ENCODE measurements at regions not wholly inside any gene's neighbourhood (a gene's known extent, or its start where the extent isn't known, plus 50 kb on each side); places are given as distances from the start of the nearest gene placed in this dataset.
"Not testable (repeated sequence)": the region's sequence is repeated elsewhere in the genome, so short reads cannot be mapped to it uniquely, and the experiment has no call there.

DNA sequence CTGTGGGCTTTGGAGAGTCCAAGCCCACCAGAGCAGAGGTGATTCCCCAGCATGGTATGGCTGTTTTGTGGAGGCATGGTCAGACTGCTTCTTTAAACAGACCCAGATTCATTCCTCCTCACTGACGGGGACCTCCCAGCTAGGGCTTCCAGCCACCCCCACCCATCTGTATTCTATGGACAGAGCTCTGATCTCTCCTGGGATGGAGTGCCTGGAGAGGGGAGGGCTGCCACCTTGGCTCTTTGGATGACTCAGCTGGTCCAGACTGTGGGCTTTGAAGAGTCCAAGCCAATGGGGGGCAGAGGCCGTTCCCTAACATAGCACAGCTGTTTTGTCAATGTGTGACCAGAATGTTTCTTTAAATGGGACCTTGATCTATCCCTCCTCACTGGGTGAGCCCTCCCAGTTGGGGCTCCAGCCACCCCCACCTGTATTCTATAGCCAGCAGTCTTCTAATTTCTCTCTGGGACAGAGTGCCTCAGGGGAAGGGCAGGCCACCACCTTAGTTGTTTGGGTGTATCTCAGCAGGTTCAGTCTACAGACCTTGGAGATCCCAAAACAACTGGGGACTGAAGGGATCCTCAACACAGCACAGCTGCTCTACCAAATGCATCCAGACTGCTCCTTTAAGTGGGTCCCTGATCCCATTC, 122.0 kb upstream of the OSTN start:
- no peak for DNase-seq

DNA sequence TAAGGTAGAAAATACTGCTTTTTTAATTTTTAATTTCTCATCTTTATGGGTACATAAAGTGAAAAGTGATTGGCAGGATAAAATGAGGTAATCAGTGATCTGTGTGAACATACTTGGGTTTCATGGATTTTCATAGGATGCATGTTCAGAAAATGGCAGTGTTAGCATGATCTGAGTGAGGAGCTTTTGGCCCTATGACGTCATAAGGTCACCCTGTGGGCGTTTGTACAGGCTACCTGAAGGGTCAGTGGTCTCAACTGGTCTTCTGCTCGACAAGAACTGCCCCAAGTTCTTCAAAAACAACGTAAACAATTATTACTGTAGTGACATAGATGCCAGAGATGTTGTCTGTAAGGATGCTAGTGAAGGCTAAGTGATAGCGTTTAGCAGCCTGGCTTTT, 124.5 kb upstream of the OSTN start:
- DNase-seq, result no peak

DNA sequence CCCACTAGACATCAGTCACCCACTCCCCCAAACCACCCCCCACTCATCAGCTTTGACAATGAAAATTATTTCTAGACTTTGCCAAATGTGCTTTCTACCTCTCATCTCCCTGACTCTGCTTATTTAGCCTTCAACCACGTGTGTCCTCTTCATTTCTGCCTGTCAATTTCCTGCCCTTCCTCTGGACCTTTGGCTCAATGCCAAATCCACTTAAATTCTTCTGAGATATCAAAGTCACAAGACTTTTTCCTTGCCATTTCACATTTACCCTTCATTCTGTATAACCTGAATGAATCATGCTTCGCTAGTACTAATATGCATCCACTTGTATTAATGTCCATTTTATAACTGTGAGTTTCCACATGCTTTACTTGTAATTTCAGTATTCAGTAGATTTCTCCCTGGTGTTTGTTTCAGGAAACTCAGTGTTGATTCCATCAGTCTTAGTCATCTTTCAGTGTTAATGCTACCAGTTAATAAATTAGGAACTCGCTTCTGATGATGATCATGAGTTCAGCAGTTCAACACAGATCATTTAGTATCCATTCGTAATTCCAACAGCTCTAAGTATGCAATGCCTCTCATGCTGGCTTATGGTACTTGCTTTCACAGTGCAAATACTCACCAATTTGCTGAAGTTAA, 128.2 kb upstream of the OSTN start:
- DNase-seq, result no peak

DNA sequence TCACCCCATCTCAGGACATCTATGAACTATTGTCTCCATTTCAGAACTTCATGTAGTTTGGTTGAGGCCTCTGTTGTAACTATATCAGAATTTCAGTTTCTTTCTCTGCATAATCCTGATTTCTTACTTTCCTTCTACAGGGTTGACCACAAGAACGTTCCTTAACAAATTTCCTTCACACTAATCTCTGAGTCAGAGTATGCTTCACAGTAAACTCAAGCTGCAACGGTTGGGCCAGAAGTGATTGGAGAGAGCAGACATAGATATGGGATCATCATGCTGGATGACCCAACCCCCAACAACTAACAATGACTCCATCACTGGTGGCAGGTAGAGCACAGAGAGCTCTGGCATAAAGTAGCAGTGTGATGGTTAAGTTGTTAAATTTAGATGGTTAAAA, 128.8 kb upstream of the OSTN start:
- no peak for DNase-seq

DNA sequence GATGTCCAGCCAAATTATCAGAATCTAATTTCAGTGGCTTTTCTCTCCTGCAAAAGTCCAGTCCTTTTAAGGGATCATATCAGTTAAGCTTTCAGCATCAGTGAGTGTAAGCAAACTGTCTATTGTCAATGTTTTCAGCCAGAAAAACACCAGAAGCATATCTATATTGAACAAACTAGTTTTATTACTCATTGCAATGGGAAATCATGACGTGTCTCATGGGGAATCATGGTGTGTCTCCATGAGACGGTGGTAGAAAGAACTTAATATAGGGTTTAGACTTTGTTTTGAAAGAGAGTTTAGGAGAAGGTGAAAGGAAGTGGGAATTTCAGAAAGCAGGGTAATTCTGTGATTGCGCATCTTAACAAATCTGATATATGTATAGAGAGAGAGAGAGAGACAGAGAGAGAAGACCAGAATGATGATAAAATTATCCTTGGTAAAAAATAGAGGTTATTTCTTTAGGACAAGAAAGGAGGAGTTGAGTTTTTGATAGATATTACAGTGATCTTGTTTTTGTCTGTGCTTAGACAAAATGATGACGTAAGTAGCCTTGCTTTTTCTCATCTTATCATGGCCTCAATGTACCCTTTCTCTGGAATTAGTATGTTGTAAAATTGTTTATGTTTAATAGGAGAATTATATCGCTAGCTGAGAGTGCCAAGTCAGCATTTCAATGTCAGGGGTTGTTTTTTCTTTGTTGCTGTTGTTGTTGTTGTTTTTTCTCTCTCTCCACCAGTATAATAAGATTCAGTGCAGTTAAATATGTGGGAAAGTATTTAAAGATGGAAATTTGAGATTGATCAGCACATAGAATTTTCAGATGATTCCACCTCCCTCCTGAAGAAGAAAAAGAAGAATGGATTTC, 129.9 kb upstream of the OSTN start:
- no peak for DNase-seq

DNA sequence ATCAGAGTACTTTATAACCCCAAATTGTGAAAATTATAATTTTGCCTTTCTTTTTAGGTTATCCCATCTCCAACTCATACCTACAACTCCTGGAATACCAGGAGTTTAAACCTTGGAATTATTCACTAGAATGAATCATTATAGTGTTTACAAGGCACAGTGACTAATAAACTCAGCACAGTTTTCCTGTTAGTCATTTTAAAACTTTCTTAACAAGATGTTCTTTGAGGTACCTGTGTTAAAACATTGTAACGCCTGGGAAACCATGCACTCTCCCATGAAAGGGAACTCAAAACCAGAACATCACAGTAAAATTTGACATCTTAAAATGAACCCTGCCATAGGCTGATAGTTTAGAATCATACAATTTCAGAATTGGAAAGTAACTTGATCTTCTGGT, 132.4 kb upstream of the OSTN start:
- DNase-seq, result no peak

DNA sequence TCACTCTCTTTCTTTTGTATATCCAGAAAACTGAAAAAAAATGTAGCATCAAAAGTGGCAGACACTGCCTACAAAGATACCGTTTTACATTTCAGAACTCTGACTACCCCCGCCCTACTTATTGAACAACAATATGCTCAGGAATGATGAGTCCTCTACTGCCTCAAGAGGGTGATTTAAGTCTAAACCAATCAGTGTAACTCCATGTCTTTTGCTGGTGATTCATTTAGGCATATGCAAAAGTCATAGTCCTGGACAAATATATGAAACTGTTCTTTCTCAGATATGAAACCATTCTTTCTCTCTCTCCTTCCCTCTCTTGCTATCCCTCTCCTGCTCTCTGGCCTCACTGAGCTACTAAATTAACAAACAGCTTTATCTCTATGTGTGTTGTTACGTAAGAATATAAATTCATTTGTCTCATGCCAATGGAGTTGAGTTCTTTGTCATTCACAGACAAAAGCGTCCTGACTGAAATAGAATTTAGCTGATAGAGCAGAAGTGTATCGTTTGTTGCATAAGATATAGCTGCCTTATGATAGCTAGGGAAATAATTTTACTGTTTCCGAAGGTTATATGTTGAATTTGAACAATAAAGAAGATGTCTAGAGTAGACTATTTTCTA, 133.7 kb upstream of the OSTN start:
- no peak for DNase-seq

DNA sequence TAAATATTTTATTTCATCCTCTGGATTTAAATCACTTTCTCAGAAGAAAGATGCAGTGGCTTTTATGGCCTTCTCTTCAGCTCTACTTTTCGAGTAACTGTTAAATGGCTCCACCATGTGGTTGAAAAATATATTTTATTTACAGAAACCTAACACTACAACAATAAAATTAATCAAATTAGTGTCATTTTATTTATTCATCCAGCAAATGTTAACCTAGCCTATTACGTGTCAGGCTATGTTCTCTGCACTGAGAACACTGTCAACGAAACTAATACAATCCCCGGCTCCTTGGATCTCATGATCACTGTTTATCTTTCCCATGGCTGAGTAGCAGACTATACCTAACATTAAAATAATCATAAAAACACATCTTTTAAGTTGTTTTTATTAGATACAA, 148.0 kb upstream of the OSTN start:
- peak in 1 of 2 donors; percentile 35 for DNase-seq

DNA sequence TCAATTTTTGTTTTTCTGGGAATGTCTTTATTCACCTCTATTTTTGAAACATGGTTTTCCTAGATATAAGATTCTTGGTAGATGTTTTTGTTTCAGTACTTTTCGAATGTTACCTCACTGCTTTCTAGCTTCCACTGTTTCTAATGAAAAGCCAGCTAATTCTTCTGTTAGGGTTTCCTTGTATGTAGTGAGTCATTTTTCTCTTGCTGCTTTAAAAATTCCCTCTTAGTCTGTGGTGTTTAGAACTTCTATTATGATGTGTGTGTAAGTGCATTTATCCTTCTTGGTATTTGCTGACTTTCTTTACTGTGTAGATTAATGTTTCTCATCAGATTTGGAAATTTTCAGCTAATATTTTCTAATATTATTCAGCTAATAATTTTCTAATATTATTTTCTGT, 151.1 kb upstream of the OSTN start:
- no peak for DNase-seq

DNA sequence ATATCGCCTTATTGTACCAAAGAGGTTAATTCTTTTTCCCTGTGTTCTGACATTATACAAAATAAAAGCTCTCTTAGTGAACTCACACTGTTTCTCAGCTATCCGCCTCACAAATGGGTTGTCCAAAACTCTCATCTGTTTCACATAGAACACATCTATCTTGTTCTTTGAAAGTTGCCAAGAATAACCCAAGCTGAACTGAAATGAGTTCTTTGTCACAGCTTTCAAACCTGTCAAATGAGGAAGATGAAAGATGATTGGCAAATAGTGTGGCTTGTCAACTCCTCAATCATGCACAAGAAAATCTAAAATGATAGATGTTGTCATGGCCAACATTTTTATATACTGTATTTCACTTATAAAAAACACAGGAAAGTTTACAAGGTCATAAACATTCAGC, 168.1 kb upstream of the OSTN start:
- no peak for DNase-seq

DNA sequence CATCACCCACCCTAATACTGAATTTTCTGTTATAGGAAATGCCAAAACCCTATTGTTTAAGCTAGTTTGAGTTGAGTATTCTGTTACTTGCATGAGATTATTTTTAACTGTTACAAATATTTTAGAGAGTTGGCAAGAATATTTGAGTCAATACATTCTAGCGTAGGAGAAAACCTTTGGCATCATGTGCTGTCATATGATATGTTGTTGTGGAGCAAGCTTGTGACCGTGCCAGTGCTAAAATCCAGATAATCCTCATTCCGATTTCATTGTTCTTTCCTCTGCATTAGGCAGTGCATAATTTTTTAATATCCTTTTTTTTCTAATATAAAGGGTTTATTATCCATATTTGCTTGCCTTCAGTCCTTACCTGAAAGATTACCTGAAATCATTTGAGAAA, 168.0 kb upstream of the GMNC start:
- DNase-seq, result no peak

DNA sequence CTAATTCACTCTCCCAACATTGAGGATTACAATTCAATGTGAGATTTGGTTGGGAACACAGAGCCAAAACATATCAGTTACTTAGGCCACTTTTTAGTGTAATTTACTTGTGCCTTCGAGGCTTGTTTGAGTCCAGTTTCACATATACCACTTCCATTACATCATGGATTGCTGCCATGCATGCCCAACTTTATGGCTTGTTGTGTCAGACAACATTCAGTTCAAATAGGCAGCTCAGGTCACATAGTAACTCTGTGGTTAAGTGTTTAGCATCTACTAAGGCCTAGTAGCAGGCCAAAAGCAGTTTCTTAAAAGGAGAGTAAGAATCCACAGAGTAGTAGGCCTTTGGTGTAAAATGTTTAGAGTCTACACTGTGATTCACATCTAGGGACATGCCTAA, 164.3 kb upstream of the GMNC start:
- DNase-seq, result no peak

DNA sequence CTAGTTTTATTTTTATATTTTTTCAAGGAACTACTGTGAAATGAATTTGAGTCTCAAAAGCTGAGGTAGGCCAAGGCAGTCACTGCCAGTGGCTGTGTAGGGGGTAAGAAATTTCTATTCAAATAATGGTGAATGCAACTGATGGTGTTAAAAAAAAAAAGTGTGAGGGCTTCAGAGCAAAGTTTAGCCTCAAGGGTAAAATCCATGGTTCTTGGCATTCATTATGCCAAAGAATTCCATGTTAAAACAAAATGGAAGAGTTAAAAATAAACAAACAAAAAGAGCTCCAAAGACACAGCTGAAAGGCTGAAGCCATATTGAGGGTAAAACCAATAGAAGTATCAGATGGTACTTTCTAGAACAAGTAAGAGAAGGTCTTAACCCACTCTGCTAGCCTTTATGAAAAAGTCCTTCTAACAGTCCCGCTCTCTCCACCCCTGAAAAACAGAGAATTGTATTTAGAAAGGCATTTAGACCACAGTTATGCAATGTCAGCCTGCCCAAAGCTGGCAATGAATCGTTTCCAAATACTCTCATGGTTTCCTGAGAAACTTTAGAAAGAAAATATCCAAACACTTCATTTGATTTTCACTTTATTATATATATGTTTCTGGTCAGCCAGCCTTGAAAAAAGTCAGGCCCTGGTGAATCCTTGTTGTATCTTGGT, 158.4 kb upstream of the GMNC start:
- no peak for DNase-seq

DNA sequence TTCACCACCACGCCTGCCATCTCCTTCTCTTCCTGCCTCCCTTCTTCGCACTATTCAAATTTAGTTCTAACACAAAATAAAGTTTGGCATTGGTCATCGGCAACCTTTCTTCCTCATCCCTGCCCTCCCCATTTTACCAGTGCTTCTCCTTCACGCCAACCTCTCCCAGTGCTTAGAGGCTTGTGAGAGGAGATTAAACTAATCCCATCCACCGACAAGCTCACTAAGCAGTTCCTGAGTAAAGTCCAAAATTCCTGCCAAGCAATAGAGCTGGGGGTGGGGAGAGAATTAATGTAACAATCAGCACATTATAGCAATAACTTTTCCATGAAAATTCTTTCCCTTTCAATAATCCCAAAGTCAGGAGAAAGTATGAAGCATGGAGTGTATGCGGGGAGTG, 157.4 kb upstream of the GMNC start:
- DNase-seq, result no peak

DNA sequence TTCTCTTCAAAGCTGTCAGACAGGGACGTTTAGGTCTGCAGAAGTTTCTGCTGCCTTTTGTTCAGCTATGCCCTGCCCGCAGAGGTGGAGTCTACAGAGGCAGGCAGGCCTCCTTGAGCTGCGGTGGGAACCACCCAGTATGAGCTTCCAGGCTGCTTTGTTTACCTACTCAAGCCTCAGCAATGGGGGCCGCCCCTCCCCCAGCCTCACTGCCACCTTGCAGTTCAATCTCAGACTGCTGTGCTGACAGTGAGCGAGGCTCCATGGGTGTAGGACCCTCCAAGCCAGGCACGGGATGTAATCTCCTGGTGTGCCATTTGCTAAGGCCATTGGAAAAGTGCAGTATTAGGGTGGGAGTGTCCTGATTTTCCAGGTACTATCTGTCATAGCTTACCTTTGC, 153.5 kb upstream of the GMNC start:
- DNase-seq, result not testable (repeated sequence)

DNA sequence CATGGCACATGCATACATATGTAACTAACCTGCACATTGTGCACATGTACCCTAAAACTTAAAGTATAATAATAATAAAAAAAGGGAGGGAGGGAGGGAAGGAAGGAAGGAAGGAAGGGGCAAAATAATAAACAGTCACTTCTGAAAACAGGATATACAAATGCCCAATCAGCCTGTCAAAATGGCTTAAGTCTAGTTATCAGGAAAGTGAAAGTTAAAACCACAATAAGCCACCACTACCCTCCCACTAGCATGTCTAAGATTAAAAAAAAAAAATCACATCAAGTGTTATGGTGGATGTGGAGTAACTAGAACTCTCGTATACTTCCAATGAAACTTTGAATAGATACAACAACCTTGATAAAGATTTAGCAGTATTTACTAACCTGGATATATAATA, 145.6 kb upstream of the GMNC start:
- DNase-seq, result no peak

DNA sequence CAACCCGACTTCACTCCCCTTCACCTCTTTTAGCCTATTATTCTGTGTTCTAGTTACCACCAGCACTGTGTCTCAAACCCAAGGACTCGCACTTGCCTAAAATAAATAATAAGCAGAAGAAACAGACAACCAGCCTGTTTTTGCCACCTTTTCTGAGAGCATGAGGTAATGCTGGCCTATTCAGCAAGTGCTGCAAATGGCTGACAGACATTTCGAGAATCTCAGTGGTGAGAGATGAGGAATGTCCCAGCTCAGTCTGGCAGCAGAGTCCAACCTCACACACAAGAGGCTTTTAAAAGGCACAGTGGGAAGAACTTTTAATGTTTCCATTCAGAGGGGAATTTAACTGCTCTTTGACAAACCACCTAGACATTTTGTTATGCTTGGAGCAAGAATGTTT, 143.3 kb upstream of the GMNC start:
- no peak for DNase-seq

DNA sequence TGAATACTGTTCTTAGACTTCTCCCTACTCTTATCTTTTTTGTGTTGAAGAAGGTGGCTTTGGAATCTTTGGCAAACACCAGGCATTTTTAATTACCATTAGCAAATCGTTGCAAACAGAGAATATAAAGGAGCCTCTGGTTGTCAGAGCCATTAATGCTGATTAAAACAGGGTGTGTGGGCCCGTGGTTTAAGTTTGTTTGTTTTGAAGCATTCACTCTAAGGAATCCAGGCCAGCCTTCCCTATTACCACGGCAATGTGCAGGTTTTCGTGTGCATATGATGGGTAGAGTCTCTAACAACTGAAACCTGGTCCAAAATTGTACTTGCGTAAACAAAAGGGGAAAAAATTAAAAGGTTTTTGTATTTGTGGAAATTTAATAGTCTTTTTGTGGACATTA, 141.2 kb upstream of the GMNC start:
- no peak for DNase-seq

DNA sequence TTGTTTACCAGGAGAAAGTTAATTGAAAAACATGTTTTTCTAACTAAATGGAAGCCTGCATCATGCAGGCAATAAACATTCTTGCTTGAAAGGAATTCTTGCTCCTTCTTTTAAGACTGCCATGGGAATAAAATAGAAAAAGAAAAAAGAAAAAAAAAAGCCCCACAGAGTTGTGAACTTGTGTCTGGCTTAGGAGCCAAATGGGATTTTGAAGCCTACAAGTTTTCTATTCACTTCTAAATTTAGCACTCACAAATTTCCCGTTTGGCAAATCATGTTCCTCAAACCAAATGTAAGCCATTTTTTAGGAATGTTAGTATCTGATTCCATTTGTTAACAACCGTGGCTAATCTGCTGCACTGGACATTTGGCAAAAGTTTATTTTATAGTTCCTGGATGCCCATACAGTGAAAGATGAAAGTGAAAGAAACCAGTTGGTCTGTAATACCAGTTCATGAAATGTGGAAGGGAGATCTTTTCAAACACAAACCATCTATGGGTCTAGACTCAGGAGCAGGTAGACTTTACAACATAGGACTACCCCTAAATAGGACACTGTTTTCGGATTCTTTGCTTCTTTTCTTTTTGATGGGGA, 133.8 kb upstream of the GMNC start:
- peak in 1 of 2 donors; percentile 36 for DNase-seq

DNA sequence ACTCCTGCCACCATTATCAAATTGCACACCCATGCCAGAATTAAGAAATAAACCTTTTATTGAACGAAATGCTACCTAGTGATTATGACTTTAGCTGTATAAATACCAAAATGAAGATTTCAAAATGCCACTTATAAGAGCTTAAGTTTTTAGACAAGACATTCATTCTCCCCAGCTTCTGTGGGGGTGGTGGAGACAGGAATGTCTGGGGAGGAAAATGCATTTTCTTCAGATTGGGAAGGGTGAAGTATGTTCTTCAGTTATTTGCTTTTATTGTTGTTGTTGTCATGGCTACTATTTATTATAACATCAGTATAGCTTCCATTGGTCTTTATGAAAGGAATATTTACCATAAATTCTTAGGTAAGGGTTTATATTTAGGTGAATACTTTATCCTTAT, 132.7 kb upstream of the GMNC start:
- no peak for DNase-seq

DNA sequence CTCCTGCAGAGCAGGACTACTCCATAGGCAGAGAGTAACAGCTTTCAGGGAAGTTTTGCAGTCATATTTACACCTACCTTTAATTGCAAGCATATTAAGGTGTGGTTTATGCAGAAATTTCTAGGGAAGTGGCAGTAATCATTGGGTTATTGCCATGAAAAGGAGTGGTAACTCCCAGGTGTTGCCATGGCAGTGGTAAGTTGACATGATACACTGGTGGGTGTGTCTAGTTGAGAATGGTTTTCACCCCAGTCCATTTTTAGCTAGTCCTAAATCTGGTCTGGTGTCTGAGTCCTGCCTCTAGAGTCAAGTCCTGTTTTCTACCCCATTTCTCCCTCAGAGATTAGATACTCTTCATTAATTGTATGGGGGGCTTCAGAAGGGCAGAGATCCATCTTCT, 128.4 kb upstream of the GMNC start:
- no peak for DNase-seq

DNA sequence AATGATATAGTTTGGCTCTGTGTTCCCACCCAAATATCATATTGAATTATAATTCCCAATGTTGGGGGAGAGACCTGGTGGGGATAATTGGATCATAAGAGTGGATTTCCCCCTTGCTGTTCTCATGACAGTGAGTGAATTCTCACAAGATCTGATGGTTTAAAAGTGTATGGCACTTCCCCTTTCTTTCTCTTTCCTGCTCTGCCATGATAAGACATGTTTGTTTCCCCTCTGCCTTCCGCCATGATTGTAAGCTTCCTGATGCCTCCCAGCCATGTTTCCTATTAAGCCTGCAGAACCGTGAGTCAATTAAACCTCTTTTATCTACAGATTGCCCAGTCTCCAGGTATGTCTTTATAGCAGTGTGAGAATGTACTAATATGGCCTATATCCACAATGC, 126.7 kb upstream of the GMNC start:
- no peak for DNase-seq

DNA sequence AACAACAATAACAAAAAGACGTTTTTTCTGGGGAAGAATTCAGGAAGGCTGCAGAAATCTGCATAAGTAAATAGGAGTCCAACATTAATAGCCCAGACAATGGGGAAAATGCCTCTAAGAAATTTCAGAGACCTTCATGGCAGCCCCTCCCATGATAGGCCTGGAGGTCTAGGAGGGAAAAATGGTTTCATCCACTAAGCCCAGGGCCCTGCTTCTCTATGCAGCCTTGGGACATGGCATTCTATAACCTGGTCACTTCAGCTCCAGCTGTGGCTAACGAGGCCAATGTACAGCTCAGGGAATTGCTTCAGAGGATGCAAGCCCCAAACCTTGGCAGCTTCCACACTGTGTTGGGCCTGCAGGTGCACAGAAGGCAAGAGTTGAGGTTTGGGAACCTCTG, 125.6 kb upstream of the GMNC start:
- DNase-seq, result no peak
